Astrocyte (in vitro differentiated cells and primary cell): ENCODE measurements at regions not wholly inside any gene's neighbourhood (a gene's known extent, or its start where the extent isn't known, plus 50 kb on each side); places are given as distances from the start of the nearest gene placed in this dataset.

Experiments used
- CTCF ChIP-seq: IDR thresholded peaks from 2 replicates; pipeline ENCODE4 v1.5.1; 2011; ENCODE audit warnings: low read depth, mild to moderate bottlenecking, inconsistent platforms, low read length, moderate library complexity; ENCODE audit not compliant: insufficient read depth
- EZH2 ChIP-seq: IDR thresholded peaks from 2 replicates; pipeline ENCODE4 v1.6.1; 2012; ENCODE audit warnings: mild to moderate bottlenecking, low read length, inconsistent platforms; ENCODE audit not compliant: insufficient read depth

GRCh38 chr3:11726146-11726545, 82.4 kb upstream of the VGLL4 start:
- TF ChIP-seq EZH2 = no peak
- TF ChIP-seq CTCF = no peak
